HCT116 (cell line): ENCODE measurements at regions not wholly inside any gene's neighbourhood (a gene's known extent, or its start where the extent isn't known, plus 50 kb on each side); places are given as distances from the start of the nearest gene placed in this dataset.

ENCODE experiments used
- ATAC-seq: fragments of 200-7000 bp; cut with Tn5 transposase; 2 replicates; pipeline ENCODE4 v1.9.1; 2020; ENCODE audit warnings: mild to moderate bottlenecking, moderate library complexity
- BruUV-seq: library from RNA; stranded (reverse); fragments of 400-500 nt; replicated peaks from 2 replicates; lab custom pipeline; 2021; lab: Mats Ljungman, UMichigan
- CTCF ChIA-PET: fragments of 300-600 bp; sonication (Branson Sonifier 250); formaldehyde crosslinking; loops from one replicate; lab custom pipeline; 2021; ENCODE audit warnings: antibody characterized with exemption; lab: Charles Lee
- POLR2A ChIA-PET: fragments of 300-600, 350-600 bp; sonication (Branson Sonifier 250); formaldehyde crosslinking; loops from one replicate; lab custom pipeline; 2021; ENCODE audit warnings: antibody characterized with exemption; lab: Charles Lee
- RAD21 ChIA-PET, 2 experiments: fragments of 300-600 bp; sonication (Branson Sonifier 250); formaldehyde crosslinking; loops; one replicate each; lab custom pipeline; 2023; ENCODE audit warnings: low total read pairs in 2 of 2; ENCODE audit not compliant: uncharacterized antibody in 2 of 2, unreplicated experiment in 2 of 2, low non-redundant PET in 1 of 2; lab: Charles Lee
- DNase-seq: peaks from one replicate; pipeline ENCODE4 v3.0.0-alpha.2; 2010; ENCODE audit warnings: low read depth, low spot score
- H2AFZ ChIP-seq: fragments of 200-600 bp; shearing (Covaris generic), sonication (generic); 2 replicates; pipeline ENCODE4 v1.6.1; 2017; ENCODE audit warnings: low read depth, mixed run types, mixed read lengths, antibody characterized with exemption, low read length; ENCODE audit not compliant: poor library complexity, severe bottlenecking
- H3K27ac ChIP-seq: 2 replicates; pipeline ENCODE4 v1.5.1; 2012; ENCODE audit warnings: low read depth, low read length
- H3K27me3 ChIP-seq: fragments of 200-600 bp; sonication (generic); 2 replicates; pipeline ENCODE4 v1.6.1; 2016; ENCODE audit warnings: mixed run types, low read length, mixed read lengths; ENCODE audit not compliant: insufficient read depth
- H3K36me3 ChIP-seq, 2 experiments: fragments of 200-500 bp in 1 of 2; fragments of 200-600 bp in 1 of 2; sonication (Bioruptor generic) in 1 of 2; sonication (generic) in 1 of 2; 2 replicates each; pipeline versions ENCODE4 v1.5.1 to v1.6.1; 2014 to 2016; ENCODE audit warnings: low read length in 2 of 2, inconsistent platforms in 1 of 2, mixed read lengths in 1 of 2, mixed run types in 1 of 2; ENCODE audit not compliant: insufficient read depth in 2 of 2, control insufficient read depth in 1 of 2
- H3K4me1 ChIP-seq, 2 experiments: fragments of 200-600 bp in 1 of 2; sonication (generic) in 1 of 2; 2 replicates each; pipeline versions ENCODE4 v1.5.1 to v1.6.1; 2012 to 2017; ENCODE audit warnings: low read length in 2 of 2, inconsistent platforms in 1 of 2, mild to moderate bottlenecking in 1 of 2, mixed read lengths in 1 of 2, mixed run types in 1 of 2, moderate library complexity in 1 of 2; ENCODE audit not compliant: insufficient read depth in 2 of 2, control insufficient read depth in 1 of 2
- H3K4me2 ChIP-seq: fragments of 200-600 bp; sonication (generic); 2 replicates; pipeline ENCODE4 v1.6.1; 2017; ENCODE audit warnings: mixed run types, low read length, mixed read lengths
- H3K4me3 ChIP-seq, 2 experiments: fragments of 200-600 bp in 1 of 2; sonication (generic) in 1 of 2; replicated peaks in 1 of 2; 2 replicates each; pipeline ENCODE4 v1.5.1; 2011 to 2016; ENCODE audit warnings: low read length in 2 of 2, control low read depth in 1 of 2, low read depth in 1 of 2, mild to moderate bottlenecking in 1 of 2, mixed read lengths in 1 of 2, mixed run types in 1 of 2
- H3K79me2 ChIP-seq: fragments of 200-600 bp; sonication (generic); 2 replicates; pipeline ENCODE4 v1.6.1; 2017; ENCODE audit warnings: mild to moderate bottlenecking, mixed run types, low read length, moderate library complexity, mixed read lengths; ENCODE audit not compliant: insufficient read depth
- H3K9ac ChIP-seq: fragments of 200-600 bp; sonication (generic); 2 replicates; pipeline ENCODE4 v1.6.1; 2016; ENCODE audit warnings: low read length, mixed read lengths
- H3K9me2 ChIP-seq: fragments of 200-600 bp; sonication (generic), shearing (Covaris generic); 2 replicates; pipeline ENCODE4 v1.6.1; 2017; ENCODE audit warnings: mixed run types, mild to moderate bottlenecking, moderate library complexity; ENCODE audit not compliant: insufficient read depth
- H3K9me3 ChIP-seq, 2 experiments: fragments of 200-500 bp in 1 of 2; fragments of 200-600 bp in 1 of 2; sonication (Bioruptor generic) in 1 of 2; sonication (generic) in 1 of 2; 2 replicates each; pipeline ENCODE4 v1.6.1; 2014 to 2017; ENCODE audit warnings: low read length in 2 of 2, mixed read lengths in 2 of 2, inconsistent platforms in 1 of 2, low read depth in 1 of 2, mild to moderate bottlenecking in 1 of 2, mixed run types in 1 of 2, moderate library complexity in 1 of 2; ENCODE audit not compliant: control insufficient read depth in 1 of 2, insufficient read depth in 1 of 2
- H4K20me1 ChIP-seq: fragments of 200-600 bp; sonication (generic), shearing (Covaris generic); 2 replicates; pipeline ENCODE4 v1.6.1; 2017; ENCODE audit warnings: mixed run types, mild to moderate bottlenecking, moderate library complexity; ENCODE audit not compliant: insufficient read depth
- ATF3 ChIP-seq: IDR thresholded peaks from 2 replicates; pipeline ENCODE4 v1.6.1; 2012
- CTCF ChIP-seq, 3 experiments: fragments of 200-600 bp in 1 of 3; sonication (generic) in 1 of 3; IDR thresholded peaks in 2 of 3; conservative IDR thresholded peaks in 1 of 3; 2 replicates each; pipeline ENCODE4 v1.5.1; 2012 to 2017; ENCODE audit warnings: low read depth in 2 of 3, low read length in 2 of 3, antibody characterized with exemption in 1 of 3, borderline replicate concordance in 1 of 3, control low read depth in 1 of 3, mild to moderate bottlenecking in 1 of 3, mixed read lengths in 1 of 3, mixed run types in 1 of 3, moderate library complexity in 1 of 3; ENCODE audit not compliant: insufficient read depth in 1 of 3
- EGR1 ChIP-seq: IDR thresholded peaks from 2 replicates; pipeline ENCODE4 v1.6.1; 2012; ENCODE audit warnings: low read depth
- EZH2 ChIP-seq: fragments of 200-600 bp; sonication (generic); IDR thresholded peaks from 2 replicates; pipeline ENCODE4 v1.6.1; 2017; ENCODE audit warnings: antibody characterized with exemption, mixed run types
- POLR2A ChIP-seq: IDR thresholded peaks from 2 replicates; pipeline ENCODE4 v1.7.0; 2011; ENCODE audit warnings: borderline replicate concordance; ENCODE audit not compliant: insufficient read depth, insufficient read length; ENCODE audit errors: extremely low read depth
- POLR2AphosphoS5 ChIP-seq: IDR thresholded peaks from 2 replicates; pipeline ENCODE4 v1.6.1; 2011; ENCODE audit warnings: mild to moderate bottlenecking, low read depth, low read length, moderate library complexity
- REST ChIP-seq: IDR thresholded peaks from 2 replicates; pipeline ENCODE4 v1.6.1; 2012; ENCODE audit warnings: low read depth
- SIN3A ChIP-seq: IDR thresholded peaks from 2 replicates; pipeline ENCODE4 v1.6.1; 2012; ENCODE audit warnings: low read depth
- SRF ChIP-seq: IDR thresholded peaks from 2 replicates; pipeline ENCODE4 v1.6.1; 2012; ENCODE audit warnings: low read depth
- ZBTB33 ChIP-seq: IDR thresholded peaks from 2 replicates; pipeline ENCODE4 v1.6.1; 2011; ENCODE audit warnings: mild to moderate bottlenecking, low read length, moderate library complexity; ENCODE audit not compliant: insufficient replicate concordance; ENCODE audit errors: extremely low read depth
- ZNF274 ChIP-seq: fragments of 200-500 bp; sonication (Bioruptor generic); IDR thresholded peaks from 2 replicates; pipeline ENCODE4 v1.6.1; 2014; ENCODE audit warnings: mild to moderate bottlenecking, low read depth, low read length, inconsistent platforms
- intact Hi-C: fragments of 100-400 bp; cut with micrococcal nuclease; formaldehyde crosslinking; loops from 2 replicates; pipeline ENCODE4 v1.10.0; 2022

- TF ChIP-seq ATF3 (no peak), POLR2AphosphoS5 (no peak), SRF (no peak)
- TF ChIP-seq, all 23 proteins: peak for 0
Measured at GRCh38 chr11:23127706-23128105, 267.4 kb upstream of the CCDC179 start (continued).

- intact Hi-C loops, result no loop called here
- CTCF ChIA-PET, result no interaction called here
- no peaks in the 10 kb centered on the region for H3K36me3 ChIP-seq
- H3K79me2 ChIP-seq, result no peaks in the 10 kb centered on the region
- no peak for DNase-seq
- no TSS peak for BruUV-seq
- ATAC-seq, result no peak
- H3K4me3 ChIP-seq, result no peak overlapping the region
- no peak for TF ChIP-seq ZNF274
- no peak for TF ChIP-seq EGR1
- no peak for TF ChIP-seq EZH2
- H3K9me2 ChIP-seq, result no peaks in the 10 kb centered on the region
- H3K4me2 ChIP-seq, result no peak overlapping the region
- H3K27me3 ChIP-seq, result no peaks in the 10 kb centered on the region
- no peaks in the 10 kb centered on the region for H3K4me1 ChIP-seq
- H4K20me1 ChIP-seq, result no peaks in the 10 kb centered on the region
- no peak overlapping the region for H2AFZ ChIP-seq
- H3K27ac ChIP-seq, result no peak overlapping the region
- POLR2A ChIA-PET, result no interaction called here
- no peak overlapping the region for H3K9ac ChIP-seq
- H3K9me3 ChIP-seq, result peaks cover 0 to 12% of the 10 kb centered on the region in 2 experiments; a peak in 2 of 4 replicates
- RAD21 ChIA-PET, result no interaction called here
Measured at GRCh38 chr11:23134627-23135026, 274.4 kb upstream of the CCDC179 start.

- H3K9me2 ChIP-seq, result no peaks in the 10 kb centered on the region
- intact Hi-C loops, result no loop called here
- H3K4me1 ChIP-seq, result no peaks in the 10 kb centered on the region
- no peaks in the 10 kb centered on the region for H3K79me2 ChIP-seq
- H2AFZ ChIP-seq, result no peak overlapping the region
- no peak overlapping the region for H3K9ac ChIP-seq
- H3K36me3 ChIP-seq, result no peaks in the 10 kb centered on the region
- peaks cover 0 to 25% of the 10 kb centered on the region in 2 experiments; a peak in 2 of 4 replicates for H3K9me3 ChIP-seq
- BruUV-seq, result no TSS peak
- no peak for ATAC-seq
- no peaks in the 10 kb centered on the region for H4K20me1 ChIP-seq
- ChIA-PET CTCF (no interaction called here), POLR2A (no interaction called here), RAD21 (no interaction called here)
- no peak overlapping the region for H3K4me2 ChIP-seq
- no peaks in the 10 kb centered on the region for H3K27me3 ChIP-seq
- no peak overlapping the region for H3K4me3 ChIP-seq
- no peak for DNase-seq
- H3K27ac ChIP-seq, result no peak overlapping the region
- no peak for TF ChIP-seq SIN3A
- TF ChIP-seq ZBTB33, result no peak
- TF ChIP-seq POLR2A, result no peak
- TF ChIP-seq REST, result no peak
- TF ChIP-seq SRF, result no peak
- no peak for TF ChIP-seq EGR1
- TF ChIP-seq CTCF (IDR thresholded peaks at IDR 0.05 in 2 of 3, conservative IDR thresholded peaks at IDR 0.05 in 1 of 3; ENCODE audit: borderline replicate concordance in 1 of 3, insufficient read depth in 1 of 3, low read depth in 2 of 3, low read length in 2 of 3), result no peak
Measured at GRCh38 chr11:23138761-23139160, 278.5 kb upstream of the CCDC179 start.
